HCT116 (cell line): ENCODE measurements at regions not wholly inside any gene's neighbourhood (a gene's known extent, or its start where the extent isn't known, plus 50 kb on each side); places are given as distances from the start of the nearest gene placed in this dataset.

Experiments used
- CTCF ChIP-seq, 3 experiments: fragments of 200-600 bp in 1 of 3; sonication (generic) in 1 of 3; IDR thresholded peaks in 2 of 3; conservative IDR thresholded peaks in 1 of 3; 2 replicates each; pipeline ENCODE4 v1.5.1; 2012 to 2017; ENCODE audit warnings: low read depth in 2 of 3, low read length in 2 of 3, antibody characterized with exemption in 1 of 3, borderline replicate concordance in 1 of 3, control low read depth in 1 of 3, mild to moderate bottlenecking in 1 of 3, mixed read lengths in 1 of 3, mixed run types in 1 of 3, moderate library complexity in 1 of 3; ENCODE audit not compliant: insufficient read depth in 1 of 3
- EGR1 ChIP-seq: IDR thresholded peaks from 2 replicates; pipeline ENCODE4 v1.6.1; 2012; ENCODE audit warnings: low read depth

- no peak for TF ChIP-seq EGR1
- TF ChIP-seq CTCF (IDR thresholded peaks at IDR 0.05 in 2 of 3, conservative IDR thresholded peaks at IDR 0.05 in 1 of 3; ENCODE audit: borderline replicate concordance in 1 of 3, insufficient read depth in 1 of 3, low read depth in 2 of 3, low read length in 2 of 3): no peak
These were observed 309.5 kb upstream of the PODXL start for GRCh38 chr7:131865911-131866310.
